ENCODE measurements at regions not wholly inside any gene's neighbourhood (a gene's known extent, or its start where the extent isn't known, plus 50 kb on each side); places are given as distances from the start of the nearest gene placed in this dataset.

- H3K36me3 Mint-ChIP-seq (ENCODE audit: low read depth): no peaks in the 10 kb centered on the region
- no peak for DNase-seq
- intact Hi-C loops (cut with micrococcal nuclease): no loop called here
- CTCF ChIA-PET: no interaction called here
- H3K4me1 Mint-ChIP-seq (ENCODE audit: low read depth): no peaks in the 10 kb centered on the region
- peaks cover 2% of the 10 kb centered on the region for H3K27me3 Mint-ChIP-seq (ENCODE audit: low read depth)
- no peak overlapping the region for H3K27ac Mint-ChIP-seq
- H3K4me3 Mint-ChIP-seq: no peak overlapping the region
- no peaks in the 10 kb centered on the region for H3K9me3 Mint-ChIP-seq
Observed at GRCh38 chr11:127350476-127350875, 349.9 kb upstream of the KIRREL3 start.

- peak; percentile 28 for DNase-seq
- Mint-ChIP-seq H3K9me3 (no peaks in the 10 kb centered on the region), H3K36me3 (ENCODE audit: low read depth) (no peaks in the 10 kb centered on the region), H3K4me1 (ENCODE audit: low read depth) (no peaks in the 10 kb centered on the region), H3K4me3 (no peak overlapping the region), H3K27me3 (ENCODE audit: low read depth) (peaks cover 8% of the 10 kb centered on the region), H3K27ac (no peak overlapping the region)
- CTCF ChIA-PET: interaction anchor here (0.6 to 1.0 kb wide), 7 partner anchors 27 to 629 kb away, joined by 3 to 4 read pairs (median 3); no protein-coding TSS in a partner anchor
- intact Hi-C loops (cut with micrococcal nuclease): loop anchor here (2.0 to 5.0 kb wide), 2 partner anchors 629 to 905 kb away; no protein-coding TSS in a partner anchor
Observed at GRCh38 chr11:127345819-127346459, 345.4 kb upstream of the KIRREL3 start.

GRCh38 chr11:127340438-127340837, 339.9 kb upstream of the KIRREL3 start:
- H3K4me1 Mint-ChIP-seq (ENCODE audit: low read depth): no peaks in the 10 kb centered on the region
- CTCF ChIA-PET: no interaction called here
- H3K4me3 Mint-ChIP-seq: no peak overlapping the region
- no peaks in the 10 kb centered on the region for H3K9me3 Mint-ChIP-seq
- H3K27ac Mint-ChIP-seq: no peak overlapping the region
- intact Hi-C loops (cut with micrococcal nuclease): no loop called here
- no peaks in the 10 kb centered on the region for H3K36me3 Mint-ChIP-seq (ENCODE audit: low read depth)
- DNase-seq: no peak
- peaks cover 8% of the 10 kb centered on the region for H3K27me3 Mint-ChIP-seq (ENCODE audit: low read depth)

GRCh38 chr11:127339376-127339775, 338.8 kb upstream of the KIRREL3 start:
- CTCF ChIA-PET: interaction anchor here (0.9 kb wide), 1 partner anchor 139 kb away, joined by 3 read pairs; no protein-coding TSS in a partner anchor
- Mint-ChIP-seq H3K4me1 (ENCODE audit: low read depth) (no peaks in the 10 kb centered on the region), H3K9me3 (no peaks in the 10 kb centered on the region), H3K36me3 (ENCODE audit: low read depth) (no peaks in the 10 kb centered on the region), H3K27me3 (ENCODE audit: low read depth) (peaks cover 5% of the 10 kb centered on the region), H3K4me3 (no peak overlapping the region), H3K27ac (no peak overlapping the region)
- intact Hi-C loops (cut with micrococcal nuclease): no loop called here
- DNase-seq: no peak

- Mint-ChIP-seq H3K9me3 (no peaks in the 10 kb centered on the region), H3K36me3 (ENCODE audit: low read depth) (no peaks in the 10 kb centered on the region), H3K27ac (no peak overlapping the region), H3K4me3 (no peak overlapping the region), H3K4me1 (ENCODE audit: low read depth) (no peaks in the 10 kb centered on the region), H3K27me3 (ENCODE audit: low read depth) (peaks cover 5% of the 10 kb centered on the region)
- CTCF ChIA-PET: no interaction called here
- no peak for DNase-seq
- intact Hi-C loops (cut with micrococcal nuclease): no loop called here
Observed at GRCh38 chr11:127338380-127339259, 338.1 kb upstream of the KIRREL3 start.

GRCh38 chr11:127334466-127334865, 333.9 kb upstream of the KIRREL3 start:
- peaks cover 4% of the 10 kb centered on the region for H3K27me3 Mint-ChIP-seq (ENCODE audit: low read depth)
- no peaks in the 10 kb centered on the region for H3K36me3 Mint-ChIP-seq (ENCODE audit: low read depth)
- CTCF ChIA-PET: interaction anchor here (1.5 kb wide), 1 partner anchor 9 kb away, joined by 4 read pairs; no protein-coding TSS in a partner anchor
- intact Hi-C loops (cut with micrococcal nuclease): no loop called here
- no peaks in the 10 kb centered on the region for H3K4me1 Mint-ChIP-seq (ENCODE audit: low read depth)
- no peak overlapping the region for H3K27ac Mint-ChIP-seq
- H3K4me3 Mint-ChIP-seq: no peak overlapping the region
- no peak for DNase-seq
- H3K9me3 Mint-ChIP-seq: peaks cover 5% of the 10 kb centered on the region

- Mint-ChIP-seq H3K4me3 (no peak overlapping the region), H3K9me3 (peaks cover 5% of the 10 kb centered on the region), H3K4me1 (ENCODE audit: low read depth) (no peaks in the 10 kb centered on the region), H3K27ac (no peak overlapping the region), H3K27me3 (ENCODE audit: low read depth) (peaks cover 4% of the 10 kb centered on the region), H3K36me3 (ENCODE audit: low read depth) (no peaks in the 10 kb centered on the region)
- CTCF ChIA-PET: no interaction called here
- intact Hi-C loops (cut with micrococcal nuclease): no loop called here
- no peak for DNase-seq
Observed at GRCh38 chr11:127332896-127333295, 332.3 kb upstream of the KIRREL3 start.

- Mint-ChIP-seq H3K36me3 (ENCODE audit: low read depth) (no peaks in the 10 kb centered on the region), H3K4me3 (no peak overlapping the region), H3K9me3 (peaks cover 5% of the 10 kb centered on the region), H3K4me1 (ENCODE audit: low read depth) (no peaks in the 10 kb centered on the region), H3K27ac (no peak overlapping the region), H3K27me3 (ENCODE audit: low read depth) (no peaks in the 10 kb centered on the region)
- intact Hi-C loops (cut with micrococcal nuclease): no loop called here
- DNase-seq: no peak
- CTCF ChIA-PET: no interaction called here
Observed at GRCh38 chr11:127330044-127330443, 329.5 kb upstream of the KIRREL3 start.

GRCh38 chr11:127308291-127308690, 307.7 kb upstream of the KIRREL3 start:
- H3K4me1 Mint-ChIP-seq (ENCODE audit: low read depth): no peaks in the 10 kb centered on the region
- CTCF ChIA-PET: no interaction called here
- H3K9me3 Mint-ChIP-seq: no peaks in the 10 kb centered on the region
- no peaks in the 10 kb centered on the region for H3K36me3 Mint-ChIP-seq (ENCODE audit: low read depth)
- no peak overlapping the region for H3K4me3 Mint-ChIP-seq
- no peak for DNase-seq
- no peak overlapping the region for H3K27ac Mint-ChIP-seq
- intact Hi-C loops (cut with micrococcal nuclease): no loop called here
- peaks cover 2% of the 10 kb centered on the region for H3K27me3 Mint-ChIP-seq (ENCODE audit: low read depth)

- intact Hi-C loops (cut with micrococcal nuclease): no loop called here
Observed at GRCh38 chr11:127307700-127308099, 307.1 kb upstream of the KIRREL3 start.

GRCh38 chr11:127304634-127305033, 304.1 kb upstream of the KIRREL3 start:
- H3K36me3 Mint-ChIP-seq (ENCODE audit: low read depth): no peaks in the 10 kb centered on the region
- no peaks in the 10 kb centered on the region for H3K9me3 Mint-ChIP-seq
- H3K4me1 Mint-ChIP-seq (ENCODE audit: low read depth): no peaks in the 10 kb centered on the region
- peaks cover 4% of the 10 kb centered on the region for H3K27me3 Mint-ChIP-seq (ENCODE audit: low read depth)
- DNase-seq: no peak
- CTCF ChIA-PET: no interaction called here
- intact Hi-C loops (cut with micrococcal nuclease): no loop called here
- no peak overlapping the region for H3K4me3 Mint-ChIP-seq
- H3K27ac Mint-ChIP-seq: no peak overlapping the region

More at GRCh38 chr11:127307700-127308099, 307.1 kb upstream of the KIRREL3 start:
- Mint-ChIP-seq H3K27me3 (ENCODE audit: low read depth) (peaks cover 2% of the 10 kb centered on the region), H3K4me3 (no peak overlapping the region), H3K9me3 (no peaks in the 10 kb centered on the region), H3K4me1 (ENCODE audit: low read depth) (no peaks in the 10 kb centered on the region), H3K36me3 (ENCODE audit: low read depth) (no peaks in the 10 kb centered on the region), H3K27ac (no peak overlapping the region)
- CTCF ChIA-PET: no interaction called here
- DNase-seq: no peak

GRCh38 chr11:127288926-127289325, 288.4 kb upstream of the KIRREL3 start:
- H3K36me3 Mint-ChIP-seq (ENCODE audit: low read depth): no peaks in the 10 kb centered on the region
- intact Hi-C loops (cut with micrococcal nuclease): no loop called here
- CTCF ChIA-PET: no interaction called here
- no peaks in the 10 kb centered on the region for H3K4me1 Mint-ChIP-seq (ENCODE audit: low read depth)
- no peak overlapping the region for H3K27ac Mint-ChIP-seq
- no peak for DNase-seq
- H3K4me3 Mint-ChIP-seq: no peak overlapping the region
- H3K9me3 Mint-ChIP-seq: peaks cover 11% of the 10 kb centered on the region
- no peaks in the 10 kb centered on the region for H3K27me3 Mint-ChIP-seq (ENCODE audit: low read depth)

GRCh38 chr11:127281534-127281933, 281.0 kb upstream of the KIRREL3 start:
- DNase-seq: no peak
- CTCF ChIA-PET: no interaction called here
- Mint-ChIP-seq H3K27me3 (ENCODE audit: low read depth) (no peaks in the 10 kb centered on the region), H3K4me1 (ENCODE audit: low read depth) (no peaks in the 10 kb centered on the region), H3K9me3 (no peaks in the 10 kb centered on the region), H3K4me3 (no peak overlapping the region), H3K27ac (no peak overlapping the region), H3K36me3 (ENCODE audit: low read depth) (no peaks in the 10 kb centered on the region)
- intact Hi-C loops (cut with micrococcal nuclease): no loop called here

Measured in activated naive CD4-positive, alpha-beta T cell treated with anti-CD3 and anti-CD28 coated beads for 36 hours (primary cell).